BLaER1 (cell line): ENCODE measurements at regions not wholly inside any gene's neighbourhood (a gene's known extent, or its start where the extent isn't known, plus 50 kb on each side); places are given as distances from the start of the nearest gene placed in this dataset.

ENCODE experiments used
- H3K27ac ChIP-seq: shearing (Covaris generic); formaldehyde crosslinking; 2 replicates; pipeline ENCODE4 v1.8.1; 2022
- H3K27me3 ChIP-seq: shearing (Covaris generic); formaldehyde crosslinking; 2 replicates; pipeline ENCODE4 v1.8.1; 2022
- H3K36me3 ChIP-seq: shearing (Covaris generic); formaldehyde crosslinking; 2 replicates; pipeline ENCODE4 v1.8.1; 2022
- H3K4me1 ChIP-seq: shearing (Covaris generic); formaldehyde crosslinking; 2 replicates; pipeline ENCODE4 v1.8.1; 2022
- H3K4me2 ChIP-seq: shearing (Covaris generic); formaldehyde crosslinking; 2 replicates; pipeline ENCODE4 v1.8.1; 2022
- H3K4me3 ChIP-seq: shearing (Covaris generic); formaldehyde crosslinking; 2 replicates; pipeline ENCODE4 v1.8.1; 2022
- H3K9ac ChIP-seq: shearing (Covaris generic); formaldehyde crosslinking; 2 replicates; pipeline ENCODE4 v1.8.1; 2022
- H3K9me3 ChIP-seq: shearing (Covaris generic); formaldehyde crosslinking; 2 replicates; pipeline ENCODE4 v1.8.1; 2022
- H4K20me1 ChIP-seq: shearing (Covaris generic); formaldehyde crosslinking; 2 replicates; pipeline ENCODE4 v1.8.1; 2022
- Cebpa-rat ChIP-seq: shearing (Covaris generic); IDR thresholded peaks from 2 replicates; pipeline ENCODE4 v1.8.1; 2022

DNA sequence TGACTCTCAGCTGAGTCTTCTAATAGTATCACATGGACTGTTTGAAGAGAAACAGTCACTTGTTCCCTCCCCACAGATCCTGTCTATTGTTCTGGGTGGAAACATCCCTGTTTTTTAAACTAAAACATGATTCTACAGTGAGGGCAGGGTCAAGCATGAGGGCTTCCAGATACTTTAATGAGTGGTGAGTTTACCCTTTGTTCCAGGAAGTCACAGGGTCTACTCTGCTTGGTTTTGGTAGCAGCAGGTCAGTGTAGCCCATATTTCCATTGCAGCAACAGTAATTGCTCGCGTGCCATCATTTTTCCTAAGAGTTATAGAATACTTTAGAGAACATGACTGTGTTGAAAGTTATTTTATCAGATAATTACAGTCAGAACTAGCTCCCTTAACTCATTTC lies 87.4 kb downstream of the ZNF732 start:
- Histone ChIP-seq H3K36me3 (peaks cover 42% of the 10 kb centered on the region), H3K27ac (no peak overlapping the region), H3K4me2 (no peak overlapping the region), H3K9me3 (peaks cover 76% of the 10 kb centered on the region), H3K4me3 (no peak overlapping the region), H3K27me3 (no peaks in the 10 kb centered on the region), H4K20me1 (no peaks in the 10 kb centered on the region), H3K4me1 (no peaks in the 10 kb centered on the region), H3K9ac (no peak overlapping the region)
- no peak for TF ChIP-seq Cebpa-rat

- no peak overlapping the region for H3K4me2 ChIP-seq
- TF ChIP-seq Cebpa-rat, result no peak
- H3K27ac ChIP-seq, result no peak overlapping the region
- H3K4me1 ChIP-seq, result peaks cover 14% of the 10 kb centered on the region
- H3K4me3 ChIP-seq, result no peak overlapping the region
- peaks cover 93% of the 10 kb centered on the region for H3K9me3 ChIP-seq
- peaks cover 56% of the 10 kb centered on the region for H3K36me3 ChIP-seq
- no peaks in the 10 kb centered on the region for H3K27me3 ChIP-seq
- H4K20me1 ChIP-seq, result no peaks in the 10 kb centered on the region
- no peak overlapping the region for H3K9ac ChIP-seq
Observed at GRCh38 chr4:213971-214370, 89.7 kb downstream of the ZNF718 start.
